Vagina (tissue), 2 donors: ENCODE measurements at regions not wholly inside any gene's neighbourhood (a gene's known extent, or its start where the extent isn't known, plus 50 kb on each side); places are given as distances from the start of the nearest gene placed in this dataset.

Source experiments
- DNase-seq, 2 donors: peaks; one replicate each; pipeline ENCODE4 v3.0.0-alpha.2; 2017; ENCODE audit errors: extremely low spot score in 2 of 2
- H3K27ac ChIP-seq: fragments of 200-600 bp; sonication (generic); one replicate; pipeline ENCODE4 v1.5.1; 2019
- H3K27me3 ChIP-seq: fragments of 200-600 bp; sonication (generic); one replicate; pipeline ENCODE4 v1.5.1; 2019
- H3K36me3 ChIP-seq, 2 donors: fragments of 200-600 bp; sonication (generic); one replicate each; pipeline ENCODE4 v1.5.1; 2017 to 2019
- H3K4me1 ChIP-seq: fragments of 200-600 bp; sonication (generic); one replicate; pipeline ENCODE4 v1.5.1; 2019
- H3K4me3 ChIP-seq, 2 donors: fragments of 200-600 bp; sonication (generic); 1 replicate in 1 of 2; 2 replicates in 1 of 2; pipeline ENCODE4 v1.5.1; 2016 to 2019
- H3K9me3 ChIP-seq: fragments of 200-600 bp; sonication (generic); one replicate; pipeline ENCODE4 v1.5.1; 2019
- CTCF ChIP-seq, 3 experiments: fragments of 450-650 bp in 2 of 3; fragments of 200-600 bp in 1 of 3; sonication (generic) in 1 of 3; IDR thresholded peaks; one replicate each; pipeline ENCODE4 v1.5.1; 2017 to 2019; ENCODE audit warnings: antibody characterized with exemption in 3 of 3, mild to moderate bottlenecking in 2 of 3, moderate library complexity in 2 of 3
- POLR2A ChIP-seq, 2 donors: fragments of 450-650 bp; IDR thresholded peaks; one replicate each; pipeline ENCODE4 v1.6.1; 2017; ENCODE audit warnings: antibody characterized with exemption in 2 of 2, mild to moderate bottlenecking in 2 of 2, moderate library complexity in 2 of 2
- POLR2AphosphoS5 ChIP-seq, 2 donors: sonication (generic); formaldehyde crosslinking; IDR thresholded peaks; one replicate each; pipeline ENCODE4 v1.9.0; 2017; ENCODE audit warnings: antibody characterized with exemption in 2 of 2, mild to moderate bottlenecking in 2 of 2, low read depth in 1 of 2; ENCODE audit not compliant: insufficient read depth in 1 of 2
- intact Hi-C: fragments of 100-400 bp; cut with DNase I; formaldehyde crosslinking; loops from one replicate; pipeline ENCODE4 v1.15.1; 2023

DNA sequence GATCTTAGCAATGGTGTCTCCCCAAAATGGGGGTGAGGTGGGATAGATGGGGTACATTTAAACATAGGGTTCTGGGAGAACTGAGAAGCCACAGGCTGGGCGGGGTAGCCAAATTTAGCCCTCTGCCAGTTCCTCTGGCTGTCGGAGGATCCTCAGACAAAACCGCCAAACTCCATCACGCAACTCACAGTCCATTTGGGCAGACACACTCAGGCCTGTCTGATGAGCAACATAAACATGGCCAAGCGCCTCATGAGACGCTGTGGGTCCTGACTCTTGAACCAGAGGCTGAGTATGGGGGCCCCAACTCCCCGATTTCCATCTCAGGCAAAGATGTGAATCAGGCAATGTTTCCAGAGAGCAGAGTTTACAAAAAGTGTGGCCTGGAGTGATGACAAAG lies 162.3 kb downstream of the FGF18 start:
- no peak overlapping the region for H3K27ac ChIP-seq
- H3K4me3 ChIP-seq, result no peak overlapping the region
- H3K9me3 ChIP-seq, result no peaks in the 10 kb centered on the region
- no peak for TF ChIP-seq POLR2A (IDR thresholded peaks at IDR 0.05)
- TF ChIP-seq CTCF (IDR thresholded peaks at IDR 0.05), result no peak
- TF ChIP-seq POLR2AphosphoS5 (IDR thresholded peaks at IDR 0.05; ENCODE audit: insufficient read depth in 1 of 2, low read depth in 1 of 2), result no peak
- peak in 1 of 2 donors; percentile 46 for DNase-seq
- peaks cover 33% of the 10 kb centered on the region for H3K4me1 ChIP-seq
- no peaks in the 10 kb centered on the region for H3K36me3 ChIP-seq
- H3K27me3 ChIP-seq, result no peaks in the 10 kb centered on the region
- intact Hi-C loops, result no loop called here

DNA sequence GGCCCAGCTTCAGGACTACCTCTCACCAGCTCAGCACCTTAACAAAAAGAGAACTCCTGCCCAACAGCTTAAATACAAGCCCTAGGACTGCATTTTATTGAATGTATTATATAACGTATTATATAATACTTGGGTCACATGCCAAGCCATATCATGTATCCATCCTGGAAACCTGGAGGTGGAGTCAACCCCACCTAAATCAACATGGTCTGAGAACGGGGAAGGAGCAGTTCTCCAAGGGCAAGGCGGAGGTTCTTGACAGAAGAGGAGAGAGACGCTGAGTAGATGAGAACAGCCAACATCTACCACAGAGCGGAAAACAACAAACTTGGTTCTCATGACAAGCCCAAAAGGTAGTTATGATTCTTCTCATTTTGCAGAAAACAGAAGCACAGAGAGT lies 163.4 kb downstream of the FGF18 start:
- H3K9me3 ChIP-seq, result no peaks in the 10 kb centered on the region
- no peak overlapping the region for H3K27ac ChIP-seq
- TF ChIP-seq POLR2AphosphoS5 (IDR thresholded peaks at IDR 0.05; ENCODE audit: insufficient read depth in 1 of 2, low read depth in 1 of 2) (no peak), POLR2A (IDR thresholded peaks at IDR 0.05) (no peak), CTCF (IDR thresholded peaks at IDR 0.05) (no peak)
- no peaks in the 10 kb centered on the region for H3K36me3 ChIP-seq
- intact Hi-C loops, result no loop called here
- H3K4me3 ChIP-seq, result no peak overlapping the region
- H3K4me1 ChIP-seq, result peaks cover 30% of the 10 kb centered on the region
- H3K27me3 ChIP-seq, result no peaks in the 10 kb centered on the region
- DNase-seq, result no peak

- no peaks in the 10 kb centered on the region for H3K27me3 ChIP-seq
- H3K4me3 ChIP-seq, result no peak overlapping the region
- no peaks in the 10 kb centered on the region for H3K36me3 ChIP-seq
- no peak for TF ChIP-seq POLR2AphosphoS5 (IDR thresholded peaks at IDR 0.05; ENCODE audit: insufficient read depth in 1 of 2, low read depth in 1 of 2)
- no peak for TF ChIP-seq POLR2A (IDR thresholded peaks at IDR 0.05)
- no peak for TF ChIP-seq CTCF (IDR thresholded peaks at IDR 0.05)
- DNase-seq, result peak in 1 of 2 donors; percentile 70
- no peak overlapping the region for H3K27ac ChIP-seq
- intact Hi-C loops, result no loop called here
- peaks cover 4% of the 10 kb centered on the region for H3K4me1 ChIP-seq
- H3K9me3 ChIP-seq, result no peaks in the 10 kb centered on the region
These were observed 166.5 kb downstream of the FGF18 start for GRCh38 chr5:171585981-171586380.

GRCh38 chr5:171586436-171586835 lies 167.0 kb downstream of the FGF18 start:
- H3K36me3 ChIP-seq, result no peaks in the 10 kb centered on the region
- TF ChIP-seq POLR2AphosphoS5 (IDR thresholded peaks at IDR 0.05; ENCODE audit: insufficient read depth in 1 of 2, low read depth in 1 of 2) (no peak), POLR2A (IDR thresholded peaks at IDR 0.05) (no peak), CTCF (IDR thresholded peaks at IDR 0.05) (no peak)
- no peak overlapping the region for H3K4me3 ChIP-seq
- H3K9me3 ChIP-seq, result no peaks in the 10 kb centered on the region
- H3K4me1 ChIP-seq, result no peaks in the 10 kb centered on the region
- peak in 1 of 2 donors; percentile 67 for DNase-seq
- intact Hi-C loops, result no loop called here
- no peak overlapping the region for H3K27ac ChIP-seq
- no peaks in the 10 kb centered on the region for H3K27me3 ChIP-seq

GRCh38 chr5:171588046-171588445 lies 168.6 kb downstream of the FGF18 start:
- no peak overlapping the region for H3K4me3 ChIP-seq
- peak in 1 of 2 donors; percentile 58 for DNase-seq
- no peak overlapping the region for H3K27ac ChIP-seq
- no peaks in the 10 kb centered on the region for H3K36me3 ChIP-seq
- no peaks in the 10 kb centered on the region for H3K27me3 ChIP-seq
- H3K4me1 ChIP-seq, result no peaks in the 10 kb centered on the region
- intact Hi-C loops, result no loop called here
- no peaks in the 10 kb centered on the region for H3K9me3 ChIP-seq
- TF ChIP-seq POLR2AphosphoS5 (IDR thresholded peaks at IDR 0.05; ENCODE audit: insufficient read depth in 1 of 2, low read depth in 1 of 2) (no peak), CTCF (IDR thresholded peaks at IDR 0.05) (no peak), POLR2A (IDR thresholded peaks at IDR 0.05) (no peak)
